A673 (cell line): ENCODE measurements at regions not wholly inside any gene's neighbourhood (a gene's known extent, or its start where the extent isn't known, plus 50 kb on each side); places are given as distances from the start of the nearest gene placed in this dataset.

Experiments used
- CTCF ChIP-seq: fragments of 300-800, 200-600 bp; sonication (generic); conservative IDR thresholded peaks from 2 replicates; pipeline ENCODE4 v1.5.1; 2017; ENCODE audit warnings: low read depth, mild to moderate bottlenecking, antibody characterized with exemption, low read length, moderate library complexity, mixed read lengths
- EZH2 ChIP-seq: fragments of 200-600 bp; sonication (generic); IDR thresholded peaks from 2 replicates; pipeline ENCODE4 v1.6.1; 2017; ENCODE audit warnings: borderline replicate concordance, low read depth, mild to moderate bottlenecking, mixed read lengths, antibody characterized with exemption, low read length; ENCODE audit not compliant: poor library complexity, severe bottlenecking

GRCh38 chr1:55334160-55334559 is 119.0 kb upstream of the USP24 start:
- TF ChIP-seq CTCF (no peak), EZH2 (no peak)
